ENCODE measurements at regions not wholly inside any gene's neighbourhood (a gene's known extent, or its start where the extent isn't known, plus 50 kb on each side); places are given as distances from the start of the nearest gene placed in this dataset.
"Not testable (repeated sequence)": the region's sequence is repeated elsewhere in the genome, so short reads cannot be mapped to it uniquely, and the experiment has no call there.

- no peak for DNase-seq
Measured at GRCh38 chr18:30622104-30622503, 420.4 kb downstream of the DSC3 start.

DNA sequence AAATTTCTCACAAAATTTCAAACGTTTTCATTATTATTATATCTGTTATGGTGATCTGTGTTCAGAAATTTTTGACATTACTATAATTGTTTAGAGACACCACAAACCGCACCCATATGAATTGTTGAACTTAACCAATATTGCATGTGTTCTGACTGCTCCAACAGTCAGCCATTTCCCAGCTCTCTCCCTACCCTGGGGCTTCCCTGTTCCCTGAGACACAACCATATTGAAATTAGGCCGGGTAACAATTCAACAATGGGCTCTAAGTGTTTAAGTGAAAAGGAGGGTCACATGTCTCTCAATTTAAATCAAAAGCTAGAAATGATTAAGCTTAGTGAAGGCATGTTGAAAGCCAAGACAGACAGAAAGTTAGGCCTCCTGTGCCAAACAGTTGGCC, 424.0 kb downstream of the DSC3 start:
- no peak for DNase-seq

DNA sequence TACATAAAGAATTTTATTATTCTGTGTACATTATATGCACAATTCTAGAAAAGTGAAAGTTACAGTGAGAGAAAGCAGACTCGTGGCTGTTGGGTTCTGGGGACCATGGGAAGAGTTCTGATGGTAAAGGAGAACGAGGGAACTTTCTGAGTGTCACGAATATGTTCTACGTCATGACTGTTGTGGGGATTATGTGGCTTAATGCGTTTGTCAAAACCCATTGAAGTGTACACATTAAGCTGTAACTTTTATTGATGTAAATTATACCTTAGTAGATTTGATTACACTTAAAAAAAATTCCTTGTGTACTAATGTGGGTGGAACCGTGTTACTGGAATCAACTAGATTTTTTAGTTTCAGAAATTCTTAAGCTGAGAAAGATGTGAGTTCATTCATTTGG, 426.1 kb downstream of the DSC3 start:
- DNase-seq, result no peak

GRCh38 chr18:30613467-30613801, 429.1 kb downstream of the DSC3 start:
- no peak for DNase-seq

- DNase-seq, result no peak
Measured at GRCh38 chr18:30601541-30601940, 441.0 kb downstream of the DSC3 start.

DNA sequence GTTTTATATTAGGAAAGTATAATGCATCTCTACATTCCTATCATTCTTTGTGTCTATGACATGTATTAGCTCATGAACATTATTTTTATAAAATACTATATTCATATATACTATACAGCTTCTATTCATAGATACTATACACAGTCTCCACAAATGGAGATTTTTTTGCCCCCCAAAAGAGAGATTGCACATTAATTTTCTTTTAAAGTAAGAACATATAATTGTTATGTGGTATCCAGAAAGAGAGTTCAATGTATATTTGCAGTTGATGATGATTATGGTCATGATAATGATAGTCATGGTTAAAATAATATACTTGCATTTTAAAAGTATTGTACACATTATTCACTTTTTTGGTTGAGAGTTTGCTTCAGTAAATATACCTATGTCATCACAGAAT, 445.3 kb downstream of the DSC3 start:
- DNase-seq, result no peak

- no peak for DNase-seq
Measured at GRCh38 chr18:30596635-30597034, 445.9 kb downstream of the DSC3 start.

DNA sequence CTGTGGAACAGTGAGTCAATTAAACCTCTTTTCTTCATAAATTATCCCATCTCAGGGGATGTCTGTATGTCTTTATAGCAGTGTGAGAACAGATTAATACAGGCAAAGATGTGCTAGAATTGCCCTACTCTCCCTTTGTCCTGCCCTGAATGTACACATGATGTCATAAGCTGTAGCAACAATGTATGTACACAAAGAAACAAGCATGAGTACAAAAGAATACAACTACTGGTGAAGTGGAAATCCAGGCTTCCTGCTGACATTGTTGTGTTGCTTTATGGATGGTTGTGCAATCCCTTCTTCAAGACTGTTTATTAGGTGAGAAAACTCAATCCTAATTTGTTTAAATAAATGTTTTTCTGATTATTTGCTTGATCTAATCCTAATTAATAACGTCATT, 446.6 kb downstream of the DSC3 start:
- no peak for DNase-seq

DNA sequence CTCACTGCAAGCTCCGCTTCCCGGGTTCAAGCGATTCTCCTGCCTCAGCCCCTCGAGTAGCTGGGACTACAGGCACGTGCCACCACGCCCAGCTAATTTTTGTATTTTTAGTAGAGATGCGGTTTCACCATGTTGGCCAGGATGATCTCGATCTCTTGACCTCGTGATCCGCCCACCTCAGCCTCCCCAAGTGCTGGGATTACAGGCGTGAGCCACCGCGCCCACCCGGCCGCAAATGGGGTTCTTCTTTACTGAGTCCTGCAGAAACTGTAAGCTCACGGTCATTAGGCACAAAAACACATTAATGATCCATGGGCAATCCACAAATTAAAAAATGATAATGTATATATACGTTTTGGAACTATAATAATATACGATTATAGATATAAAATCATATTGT, 447.6 kb downstream of the DSC3 start:
- not testable (repeated sequence) for DNase-seq

GRCh38 chr18:30591462-30591861, 451.1 kb downstream of the DSC3 start:
- DNase-seq, result no peak

DNA sequence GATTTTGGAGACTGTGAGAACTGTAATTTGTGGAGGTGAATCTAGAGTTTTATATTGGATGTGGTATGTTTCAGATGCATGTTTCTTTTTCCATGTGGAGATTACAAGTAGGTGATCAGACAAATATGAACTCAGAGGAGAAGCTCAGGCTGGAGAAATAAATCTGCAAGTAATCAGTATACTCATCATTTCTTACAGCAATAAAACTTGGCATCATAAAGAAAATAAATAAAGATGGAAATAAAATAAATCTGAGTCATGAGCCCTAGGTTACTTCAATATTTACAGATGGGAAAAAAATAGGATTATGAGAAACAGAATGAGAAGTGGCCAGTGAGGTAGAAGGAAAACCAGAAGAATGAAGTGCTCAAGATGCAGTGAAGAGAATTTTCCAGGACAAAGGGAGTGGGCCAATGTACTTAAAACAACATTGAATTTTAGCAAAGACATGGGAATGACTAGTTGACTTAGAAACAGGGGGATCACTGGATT, 453.8 kb downstream of the DSC3 start:
- no peak for DNase-seq

GRCh38 chr18:30583768-30584167, 458.8 kb downstream of the DSC3 start:
- DNase-seq, result no peak

DNA sequence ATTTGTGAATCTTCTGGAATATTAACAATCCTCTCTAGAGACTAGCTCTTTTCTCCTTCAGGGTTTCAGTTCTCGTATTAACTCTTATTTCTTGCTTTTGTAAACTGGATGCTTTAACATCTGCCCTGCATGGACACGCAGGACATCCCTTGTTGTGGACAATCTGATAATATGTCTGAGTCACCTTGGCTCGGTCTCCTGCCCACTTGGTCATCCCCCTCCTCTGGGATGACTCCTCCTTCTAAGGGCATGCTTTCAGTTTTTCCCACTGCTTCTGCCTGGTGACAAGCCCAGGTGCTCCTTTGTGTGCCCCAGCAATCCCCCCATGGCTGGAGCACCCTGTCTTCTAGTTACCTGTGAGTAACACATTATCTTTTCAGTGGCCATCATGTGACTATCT, 460.5 kb downstream of the DSC3 start:
- DNase-seq, result no peak

GRCh38 chr18:30578707-30579106, 463.8 kb downstream of the DSC3 start:
- no peak for DNase-seq

- DNase-seq, result no peak
Measured at GRCh38 chr18:30572214-30572613, 470.3 kb downstream of the DSC3 start.

GRCh38 chr18:30568333-30568732, 474.2 kb downstream of the DSC3 start:
- DNase-seq, result no peak

DNA sequence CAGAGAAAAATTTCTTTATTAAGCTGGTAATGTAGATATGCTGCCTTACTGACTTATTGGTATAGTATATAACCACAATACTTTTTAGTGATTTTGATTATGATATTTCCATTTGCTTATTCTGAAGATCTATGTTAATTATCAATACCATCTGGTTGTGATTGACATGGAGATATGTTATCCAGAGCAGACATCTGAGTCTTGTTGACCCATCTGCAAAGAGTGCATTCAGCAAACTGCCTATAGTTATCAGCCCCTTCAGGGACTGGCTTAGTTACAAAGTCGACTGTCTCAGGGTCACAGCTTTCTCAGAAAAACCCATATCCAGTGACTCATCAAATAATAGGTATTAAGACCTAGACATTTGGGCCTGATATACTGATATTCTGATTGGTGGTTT, 475.7 kb downstream of the DSC3 start:
- no peak for DNase-seq

DNA sequence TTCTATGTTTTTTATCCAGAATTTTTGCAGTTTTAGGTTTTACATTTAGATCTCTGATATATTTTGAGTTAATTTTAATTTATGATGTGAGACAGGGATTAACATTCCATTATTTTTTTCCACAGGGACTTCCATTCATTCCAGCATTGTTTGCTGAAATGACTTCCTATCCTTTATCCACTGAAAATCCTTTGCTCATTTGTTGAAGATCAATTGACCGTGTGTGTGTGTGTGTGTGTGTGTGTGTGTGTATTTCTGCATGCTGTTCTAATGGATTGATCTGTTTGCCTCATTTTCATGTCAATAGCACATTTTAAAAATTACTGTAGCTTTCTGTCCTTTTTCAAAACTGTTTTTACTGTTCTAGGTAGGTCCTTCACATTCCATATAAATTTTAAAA, 480.3 kb downstream of the DSC3 start:
- no peak for DNase-seq

DNA sequence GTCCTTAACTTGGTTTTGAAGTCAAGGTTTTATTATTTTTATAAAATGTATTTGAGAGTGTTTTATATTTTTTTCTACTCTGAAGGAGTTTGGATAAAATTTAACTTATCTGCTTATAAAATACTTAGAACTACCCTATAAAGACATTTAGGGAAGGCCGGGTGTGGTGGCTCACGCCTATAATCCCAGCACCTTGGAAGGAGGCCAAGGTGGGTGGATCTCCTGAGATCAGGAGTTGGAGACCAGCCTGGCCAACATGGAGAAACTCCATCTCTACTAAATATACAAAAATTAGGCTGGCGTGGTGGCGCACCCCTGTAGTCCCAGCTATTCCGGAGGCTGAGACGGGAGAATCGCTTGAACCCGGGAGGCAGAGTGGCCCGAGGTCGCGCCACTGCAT, 486.4 kb downstream of the DSC3 start:
- DNase-seq, result no peak

GRCh38 chr18:30545393-30545792, 497.1 kb downstream of the DSC3 start:
- no peak for DNase-seq

- no peak for DNase-seq
Measured at GRCh38 chr18:30544141-30544540, 498.4 kb downstream of the DSC3 start.

- DNase-seq, result no peak
Measured at GRCh38 chr18:30533716-30534115, 508.8 kb downstream of the DSC3 start.

- DNase-seq, result no peak
Measured at GRCh38 chr18:30527917-30528316, 514.6 kb downstream of the DSC3 start.

GRCh38 chr18:30527226-30527625, 515.3 kb downstream of the DSC3 start:
- DNase-seq, result no peak

DNA sequence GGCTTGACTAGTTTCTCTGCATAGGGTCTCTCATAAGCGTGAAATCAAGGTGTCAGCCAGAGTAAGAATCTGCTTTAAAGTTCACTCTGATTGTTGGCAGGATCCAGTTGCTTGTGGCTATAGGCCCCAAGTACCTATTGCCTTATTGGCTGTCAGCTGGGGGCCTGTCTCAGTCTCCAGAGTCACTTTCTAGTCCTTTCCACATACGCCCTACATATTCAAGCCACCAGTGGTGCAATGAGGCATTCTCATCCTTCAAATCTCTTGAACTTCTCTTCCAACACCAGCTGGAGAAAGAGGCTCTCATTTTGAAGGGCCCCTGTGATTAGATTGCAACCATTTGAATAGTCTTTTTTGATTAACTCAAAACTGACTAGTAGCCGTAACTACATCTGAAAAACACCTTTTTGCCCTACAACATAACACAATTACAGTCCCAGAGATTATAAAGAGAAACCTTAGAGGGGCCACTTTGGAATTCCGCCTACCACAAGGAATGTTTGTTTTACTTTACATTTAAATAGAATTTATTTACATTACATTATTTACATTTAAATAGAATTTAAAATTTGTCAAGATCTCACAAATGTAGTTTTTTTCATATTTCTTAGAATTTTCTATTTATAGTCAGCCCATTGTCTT, 520.1 kb downstream of the DSC3 start:
- DNase-seq, result no peak

GRCh38 chr18:30514059-30514458, 528.5 kb downstream of the DSC3 start:
- DNase-seq, result no peak

Data from NCI-H2227 treated with DMSO at 0.1 percent for 48 hours (cell line).